ENCODE measurements at regions not wholly inside any gene's neighbourhood (a gene's known extent, or its start where the extent isn't known, plus 50 kb on each side); places are given as distances from the start of the nearest gene placed in this dataset.
"Not testable (repeated sequence)": the region's sequence is repeated elsewhere in the genome, so short reads cannot be mapped to it uniquely, and the experiment has no call there.

GRCh38 chr6:60737764-60738425 is 1548.1 kb downstream of the KHDRBS2 start:
- TF ChIP-seq POLR2AphosphoS5, CTCF (IDR thresholded peaks at IDR 0.05): not testable (repeated sequence)
